ENCODE measurements at regions not wholly inside any gene's neighbourhood (a gene's known extent, or its start where the extent isn't known, plus 50 kb on each side); places are given as distances from the start of the nearest gene placed in this dataset.
"Not testable (repeated sequence)": the region's sequence is repeated elsewhere in the genome, so short reads cannot be mapped to it uniquely, and the experiment has no call there.

DNA sequence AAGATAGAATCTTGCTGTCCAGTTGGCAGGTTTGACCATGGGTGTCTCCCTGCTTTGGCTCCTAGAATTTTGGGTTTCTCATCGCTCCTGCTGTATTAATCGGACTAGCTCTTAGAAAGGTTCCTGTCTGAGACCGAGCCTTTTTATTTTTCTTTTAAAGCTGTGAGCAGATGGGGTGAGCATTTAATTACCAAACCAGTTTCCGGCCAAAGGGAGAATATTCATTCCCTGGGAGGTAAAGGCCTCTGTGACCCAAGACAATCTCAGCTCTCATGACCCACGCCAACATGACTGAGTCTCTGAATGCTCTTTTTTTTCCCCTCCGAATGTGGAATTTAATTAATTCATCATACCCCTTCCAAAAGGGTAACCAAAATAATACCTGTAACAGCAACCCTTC, 464.7 kb upstream of the TMEM132C start:
- DNase-seq (ENCODE audit: insufficient read length, low spot score, missing footprints): no peak
- Histone ChIP-seq H3K9me3 (ENCODE audit: low read depth, low read length) (no peaks in the 10 kb centered on the region), H3K79me2 (ENCODE audit: insufficient read depth, low read length) (no peaks in the 10 kb centered on the region), H2AFZ (ENCODE audit: low read length) (no peak overlapping the region), H3K4me3 (ENCODE audit: insufficient read depth, low read length) (no peak overlapping the region), H3K4me2 (ENCODE audit: insufficient read depth, low read length) (no peak overlapping the region), H4K20me1 (ENCODE audit: insufficient read depth, low read length) (no peaks in the 10 kb centered on the region), H3K27ac (ENCODE audit: low read depth, low read length) (no peak overlapping the region), H3K4me1 (ENCODE audit: insufficient read depth, low read length) (no peaks in the 10 kb centered on the region), H3K36me3 (ENCODE audit: insufficient read depth, low read length) (no peaks in the 10 kb centered on the region), H3K27me3 (ENCODE audit: insufficient read depth, low read length) (no peaks in the 10 kb centered on the region)
- TF ChIP-seq, protein P1, sequence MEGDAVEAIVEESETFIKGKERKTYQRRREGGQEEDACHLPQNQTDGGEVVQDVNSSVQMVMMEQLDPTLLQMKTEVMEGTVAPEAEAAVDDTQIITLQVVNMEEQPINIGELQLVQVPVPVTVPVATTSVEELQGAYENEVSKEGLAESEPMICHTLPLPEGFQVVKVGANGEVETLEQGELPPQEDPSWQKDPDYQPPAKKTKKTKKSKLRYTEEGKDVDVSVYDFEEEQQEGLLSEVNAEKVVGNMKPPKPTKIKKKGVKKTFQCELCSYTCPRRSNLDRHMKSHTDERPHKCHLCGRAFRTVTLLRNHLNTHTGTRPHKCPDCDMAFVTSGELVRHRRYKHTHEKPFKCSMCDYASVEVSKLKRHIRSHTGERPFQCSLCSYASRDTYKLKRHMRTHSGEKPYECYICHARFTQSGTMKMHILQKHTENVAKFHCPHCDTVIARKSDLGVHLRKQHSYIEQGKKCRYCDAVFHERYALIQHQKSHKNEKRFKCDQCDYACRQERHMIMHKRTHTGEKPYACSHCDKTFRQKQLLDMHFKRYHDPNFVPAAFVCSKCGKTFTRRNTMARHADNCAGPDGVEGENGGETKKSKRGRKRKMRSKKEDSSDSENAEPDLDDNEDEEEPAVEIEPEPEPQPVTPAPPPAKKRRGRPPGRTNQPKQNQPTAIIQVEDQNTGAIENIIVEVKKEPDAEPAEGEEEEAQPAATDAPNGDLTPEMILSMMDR (IDR thresholded peaks at IDR 0.05; ENCODE audit: extremely low read depth, low read depth, low read length): no peak

DNA sequence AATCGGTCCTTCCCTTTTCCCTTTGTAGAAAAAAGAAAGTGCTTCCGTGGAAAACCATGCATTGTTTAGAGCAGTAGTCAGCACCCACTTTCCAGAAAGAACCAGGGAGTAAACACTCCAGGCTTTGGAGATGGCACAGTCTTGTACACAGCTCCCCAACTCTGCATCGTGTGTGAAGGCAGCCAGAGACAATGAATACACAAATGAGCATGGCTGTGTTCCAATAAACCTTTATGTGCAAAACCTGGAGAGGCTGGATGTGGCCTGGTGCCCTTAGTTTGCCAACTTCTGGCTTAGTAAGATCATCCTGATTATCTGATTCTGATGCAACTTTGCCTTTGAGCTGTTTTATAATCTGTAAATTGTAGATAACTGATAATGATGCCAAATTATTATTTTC, 463.4 kb upstream of the TMEM132C start:
- H4K20me1 ChIP-seq (ENCODE audit: insufficient read depth, low read length): no peaks in the 10 kb centered on the region
- H2AFZ ChIP-seq (ENCODE audit: low read length): peak overlapping the region; percentile 5
- H3K27ac ChIP-seq (ENCODE audit: low read depth, low read length): no peak overlapping the region
- no peak overlapping the region for H3K4me3 ChIP-seq (ENCODE audit: insufficient read depth, low read length)
- H3K4me1 ChIP-seq (ENCODE audit: insufficient read depth, low read length): no peaks in the 10 kb centered on the region
- TF ChIP-seq, protein P1 (IDR thresholded peaks at IDR 0.05; ENCODE audit: extremely low read depth, low read depth, low read length): no peak
- no peak overlapping the region for H3K4me2 ChIP-seq (ENCODE audit: insufficient read depth, low read length)
- H3K27me3 ChIP-seq (ENCODE audit: insufficient read depth, low read length): no peaks in the 10 kb centered on the region
- no peaks in the 10 kb centered on the region for H3K9me3 ChIP-seq (ENCODE audit: low read depth, low read length)
- DNase-seq (ENCODE audit: insufficient read length, low spot score, missing footprints): no peak
- no peaks in the 10 kb centered on the region for H3K36me3 ChIP-seq (ENCODE audit: insufficient read depth, low read length)
- no peaks in the 10 kb centered on the region for H3K79me2 ChIP-seq (ENCODE audit: insufficient read depth, low read length)

DNA sequence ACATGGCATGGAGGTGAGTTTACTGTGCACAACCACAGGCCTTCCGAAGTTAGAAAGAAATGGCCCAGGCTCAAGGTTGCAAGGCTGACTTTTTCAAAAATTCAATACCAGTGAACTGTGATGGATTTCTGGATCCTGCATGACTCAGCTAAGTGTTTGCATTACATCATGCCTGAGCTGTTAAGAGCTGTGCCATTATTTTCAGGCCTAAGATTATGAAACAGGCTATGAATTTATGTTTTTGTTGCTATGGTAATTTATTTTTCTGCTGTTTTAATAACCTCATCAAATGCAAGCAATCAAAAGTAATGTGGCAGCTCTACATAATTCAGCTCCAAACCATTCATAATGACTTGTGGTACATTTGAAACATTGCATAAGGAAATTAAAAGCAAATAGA, 457.7 kb upstream of the TMEM132C start:
- H3K9me3 ChIP-seq (ENCODE audit: low read depth, low read length): no peaks in the 10 kb centered on the region
- no peak overlapping the region for H3K4me2 ChIP-seq (ENCODE audit: insufficient read depth, low read length)
- H3K79me2 ChIP-seq (ENCODE audit: insufficient read depth, low read length): no peaks in the 10 kb centered on the region
- DNase-seq (ENCODE audit: insufficient read length, low spot score, missing footprints): no peak
- H3K27me3 ChIP-seq (ENCODE audit: insufficient read depth, low read length): no peaks in the 10 kb centered on the region
- H3K4me3 ChIP-seq (ENCODE audit: insufficient read depth, low read length): no peak overlapping the region
- peak overlapping the region; percentile 91 for H3K27ac ChIP-seq (ENCODE audit: low read depth, low read length)
- no peaks in the 10 kb centered on the region for H4K20me1 ChIP-seq (ENCODE audit: insufficient read depth, low read length)
- TF ChIP-seq, protein P1 (IDR thresholded peaks at IDR 0.05; ENCODE audit: extremely low read depth, low read depth, low read length): no peak
- no peak overlapping the region for H2AFZ ChIP-seq (ENCODE audit: low read length)
- no peaks in the 10 kb centered on the region for H3K36me3 ChIP-seq (ENCODE audit: insufficient read depth, low read length)
- H3K4me1 ChIP-seq (ENCODE audit: insufficient read depth, low read length): peaks cover 10% of the 10 kb centered on the region

DNA sequence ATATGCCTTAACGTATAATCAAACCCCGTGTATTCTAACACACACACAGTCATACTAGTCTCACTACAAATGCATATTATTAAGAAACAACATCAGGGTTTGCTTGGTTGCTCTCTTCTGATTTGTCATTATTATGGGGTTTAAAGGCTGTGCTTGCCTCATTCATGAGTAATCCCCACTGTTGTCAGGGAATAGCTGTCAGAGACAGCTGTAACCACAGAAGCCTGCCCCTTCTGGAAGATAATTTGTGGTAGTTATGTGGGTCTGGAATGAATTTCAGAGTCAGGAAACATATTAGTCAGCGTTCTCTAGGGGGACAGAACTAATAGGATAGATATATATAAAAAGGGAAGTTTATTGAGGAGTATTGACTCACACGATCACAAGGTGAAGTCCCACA, 456.9 kb upstream of the TMEM132C start:
- Histone ChIP-seq H4K20me1 (ENCODE audit: insufficient read depth, low read length) (no peaks in the 10 kb centered on the region), H2AFZ (ENCODE audit: low read length) (no peak overlapping the region), H3K4me1 (ENCODE audit: insufficient read depth, low read length) (peaks cover 10% of the 10 kb centered on the region), H3K4me2 (ENCODE audit: insufficient read depth, low read length) (no peak overlapping the region), H3K79me2 (ENCODE audit: insufficient read depth, low read length) (no peaks in the 10 kb centered on the region), H3K4me3 (ENCODE audit: insufficient read depth, low read length) (no peak overlapping the region), H3K27me3 (ENCODE audit: insufficient read depth, low read length) (no peaks in the 10 kb centered on the region), H3K9me3 (ENCODE audit: low read depth, low read length) (no peaks in the 10 kb centered on the region), H3K27ac (ENCODE audit: low read depth, low read length) (peak overlapping the region; percentile 91), H3K36me3 (ENCODE audit: insufficient read depth, low read length) (no peaks in the 10 kb centered on the region)
- TF ChIP-seq, protein P1 (IDR thresholded peaks at IDR 0.05; ENCODE audit: extremely low read depth, low read depth, low read length): no peak
- DNase-seq (ENCODE audit: insufficient read length, low spot score, missing footprints): no peak

DNA sequence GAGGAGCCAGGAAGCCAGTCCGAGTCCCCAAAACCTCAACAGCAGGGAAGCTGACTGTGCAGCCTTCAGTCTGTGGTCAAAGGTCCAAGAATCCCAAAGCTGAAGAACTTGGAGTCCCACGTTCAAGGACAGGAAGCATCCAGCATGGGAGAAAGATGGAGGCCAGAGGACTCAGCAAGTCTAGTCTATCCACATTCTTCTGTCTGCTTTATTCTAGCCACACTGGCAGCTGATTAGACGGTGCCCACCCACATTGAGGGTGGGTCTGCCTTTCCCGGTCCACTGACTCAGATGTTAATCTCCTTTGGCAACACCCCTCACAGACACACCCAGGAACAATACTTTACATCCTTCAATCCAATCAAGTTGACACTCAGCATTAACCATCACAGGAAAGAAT, 456.5 kb upstream of the TMEM132C start:
- not testable (repeated sequence) for H3K27me3 ChIP-seq (ENCODE audit: insufficient read depth, low read length); H3K36me3 ChIP-seq (ENCODE audit: insufficient read depth, low read length); DNase-seq (ENCODE audit: insufficient read length, low spot score, missing footprints); H3K4me1 ChIP-seq (ENCODE audit: insufficient read depth, low read length); H3K4me3 ChIP-seq (ENCODE audit: insufficient read depth, low read length); H3K79me2 ChIP-seq (ENCODE audit: insufficient read depth, low read length); H4K20me1 ChIP-seq (ENCODE audit: insufficient read depth, low read length); H2AFZ ChIP-seq (ENCODE audit: low read length); H3K9me3 ChIP-seq (ENCODE audit: low read depth, low read length)
- Histone ChIP-seq H3K4me2 (ENCODE audit: insufficient read depth, low read length) (peak overlapping the region; percentile 40), H3K27ac (ENCODE audit: low read depth, low read length) (peak overlapping the region; percentile 85)
